ENCODE measurements at regions not wholly inside any gene's neighbourhood (a gene's known extent, or its start where the extent isn't known, plus 50 kb on each side); places are given as distances from the start of the nearest gene placed in this dataset.

- DNase-seq = no peak
Observed at GRCh38 chr4:116397714-116398113, 687.7 kb downstream of the TRAM1L1 start.

GRCh38 chr4:116397291-116397690 lies 688.1 kb downstream of the TRAM1L1 start:
- DNase-seq = no peak

GRCh38 chr4:116395408-116395807 lies 690.0 kb downstream of the TRAM1L1 start:
- no peak for DNase-seq

- DNase-seq = no peak
Observed at GRCh38 chr4:116391020-116391419, 694.4 kb downstream of the TRAM1L1 start.

DNA sequence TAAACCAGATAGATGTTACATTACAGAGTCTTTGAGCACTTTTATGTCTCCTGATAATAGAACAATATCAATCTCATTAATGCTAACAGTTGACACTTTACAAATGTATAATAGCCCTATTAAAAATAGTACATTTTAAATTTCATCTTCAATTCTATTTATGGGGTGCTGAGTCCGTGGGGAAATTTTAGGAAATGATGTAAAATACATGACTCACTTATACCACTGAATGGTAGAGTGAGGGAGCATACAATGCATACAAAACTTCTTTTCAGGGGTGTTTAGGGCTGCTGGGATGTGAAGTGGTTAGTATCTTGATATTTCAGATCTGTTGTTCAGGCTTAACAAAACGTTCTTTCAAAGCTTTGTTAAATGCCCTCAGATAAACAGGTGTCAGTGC lies 696.2 kb downstream of the TRAM1L1 start:
- no peak for DNase-seq

GRCh38 chr4:116387937-116388474 lies 697.4 kb downstream of the TRAM1L1 start:
- DNase-seq = no peak

DNA sequence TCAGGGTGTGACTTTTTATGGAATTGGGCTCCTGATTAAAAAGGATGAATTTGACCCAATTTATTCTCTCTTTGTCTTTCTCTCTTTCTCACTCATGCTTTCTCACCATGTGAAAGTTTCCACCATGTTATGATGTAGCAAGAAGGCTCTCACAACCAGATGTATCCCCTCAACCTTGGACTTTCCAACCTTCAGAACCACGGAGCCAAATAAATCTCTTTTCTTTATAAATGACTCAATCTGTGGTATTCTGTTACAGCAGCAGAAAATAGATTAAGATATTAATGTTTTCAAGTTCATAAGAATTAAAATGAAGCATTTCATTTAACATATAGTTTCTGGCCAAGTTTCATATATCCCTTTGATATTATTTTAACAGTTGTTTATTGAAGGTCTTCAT lies 698.5 kb downstream of the TRAM1L1 start:
- no peak for DNase-seq

DNA sequence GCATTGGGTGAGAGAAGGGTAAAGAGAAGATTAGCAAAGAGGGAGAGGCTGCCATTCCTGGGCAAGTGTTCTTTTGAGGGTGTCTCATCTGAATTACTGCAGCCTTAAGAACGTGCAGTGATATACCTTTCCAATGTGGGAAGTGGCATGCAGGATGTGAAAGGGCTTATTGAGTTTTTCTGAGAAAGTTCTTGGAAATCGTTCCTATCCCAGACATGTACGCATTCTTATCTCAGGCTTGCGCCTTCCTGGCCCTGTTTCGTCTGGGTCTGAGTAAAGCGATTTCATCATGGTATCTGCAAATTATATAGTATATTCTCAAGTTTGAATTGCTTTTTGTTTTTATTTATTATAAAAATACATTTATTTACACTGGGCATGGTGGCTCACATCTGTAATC lies 699.8 kb downstream of the TRAM1L1 start:
- no peak for DNase-seq

DNA sequence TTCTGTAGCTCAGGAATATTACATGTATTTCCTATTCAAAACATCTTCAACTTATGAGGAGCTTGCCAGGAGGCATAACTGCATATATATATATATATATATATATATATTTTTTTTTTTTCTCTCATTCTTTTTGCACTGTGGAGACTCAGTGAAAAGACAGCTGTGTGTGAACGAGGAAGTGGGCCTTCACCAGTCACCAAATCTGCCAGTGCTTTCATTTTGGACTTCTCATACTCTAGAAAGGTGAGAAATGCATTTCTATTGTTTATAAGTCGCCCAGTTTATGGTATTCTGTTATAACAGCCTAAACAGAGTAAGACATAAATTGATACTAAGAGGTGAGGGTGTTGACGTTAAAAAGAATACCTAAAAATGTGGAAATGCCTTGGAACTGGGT lies 710.6 kb downstream of the TRAM1L1 start:
- no peak for DNase-seq

DNA sequence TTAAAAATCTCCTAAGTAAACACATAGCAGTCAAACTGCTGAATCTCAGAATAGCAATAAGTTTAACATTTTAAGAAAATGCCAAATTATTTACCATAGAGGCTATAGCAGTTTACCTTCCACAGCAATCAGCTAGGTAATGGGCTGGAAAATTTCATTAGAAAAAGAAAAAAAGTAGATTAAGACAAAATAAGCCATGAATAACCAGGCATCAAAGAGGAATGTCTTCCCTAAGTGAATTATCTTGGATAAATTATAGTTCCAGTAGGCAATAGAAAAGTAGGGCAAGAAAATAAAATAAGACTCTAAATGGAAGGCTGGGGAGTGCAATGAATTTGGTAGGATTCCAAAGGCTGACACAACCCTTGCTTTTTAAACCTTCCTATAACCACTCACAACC lies 722.8 kb downstream of the TRAM1L1 start:
- DNase-seq = no peak

DNA sequence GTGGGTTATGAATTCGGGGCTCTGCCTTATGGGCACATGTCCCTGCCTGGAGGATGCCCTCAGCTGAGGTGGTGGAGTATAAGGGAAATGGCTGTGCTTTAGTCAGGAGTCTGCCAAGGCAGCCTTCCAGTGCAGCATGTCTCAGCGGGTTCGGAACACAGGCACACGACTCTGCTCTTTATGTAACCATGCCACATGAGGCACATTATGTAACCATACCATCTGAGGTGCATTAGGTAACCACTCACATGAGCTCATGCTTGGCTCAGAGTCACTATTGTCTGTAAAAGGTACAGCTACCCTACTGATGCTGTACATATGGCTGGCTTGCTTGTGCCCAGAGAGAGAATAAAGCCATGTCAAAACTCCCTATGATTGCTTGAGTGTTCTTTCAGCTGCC lies 723.6 kb downstream of the TRAM1L1 start:
- peak; percentile 23 for DNase-seq

GRCh38 chr4:116358633-116359222 lies 726.6 kb downstream of the TRAM1L1 start:
- no peak for DNase-seq

GRCh38 chr4:116357758-116358157 lies 727.6 kb downstream of the TRAM1L1 start:
- peak; percentile 33 for DNase-seq

- no peak for DNase-seq
Observed at GRCh38 chr4:116346750-116347149, 738.6 kb downstream of the TRAM1L1 start.

DNA sequence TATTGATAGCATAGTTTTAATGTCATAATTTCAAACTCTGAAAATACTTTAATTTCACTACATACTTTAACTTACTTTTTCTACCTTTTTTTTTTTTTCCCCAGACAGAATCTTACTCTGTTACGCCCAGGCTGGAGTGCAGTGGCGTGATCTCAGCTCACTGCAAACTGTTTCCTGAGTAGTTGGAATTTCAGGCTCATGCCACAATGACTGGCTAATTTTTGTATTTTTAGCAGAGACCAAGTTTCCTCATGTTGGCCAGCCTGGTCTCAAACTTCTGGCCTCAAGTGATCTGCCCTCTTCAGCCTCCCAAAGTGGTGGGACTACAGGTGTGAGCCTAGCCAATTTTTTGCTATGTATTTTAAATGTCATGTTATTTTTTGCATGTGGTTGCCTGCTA lies 741.6 kb downstream of the TRAM1L1 start:
- no peak for DNase-seq

DNA sequence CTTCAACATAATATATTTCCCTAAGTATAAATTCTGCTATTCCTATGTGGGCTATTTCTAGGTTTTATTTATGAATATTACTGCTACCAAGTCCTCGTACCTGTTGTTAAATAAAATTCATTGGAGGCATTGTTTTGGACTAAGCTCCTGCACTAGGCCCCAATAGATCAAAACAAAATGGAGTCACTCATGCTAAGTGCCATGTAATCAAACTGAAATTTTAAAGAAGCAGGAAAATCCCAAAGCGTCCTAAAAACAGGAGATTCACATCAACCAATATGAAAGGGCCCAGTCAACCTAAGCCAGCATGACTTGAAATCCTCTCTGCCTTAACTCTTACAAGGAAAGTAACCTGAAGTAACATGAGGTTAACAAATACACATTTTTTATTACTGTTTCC lies 743.2 kb downstream of the TRAM1L1 start:
- DNase-seq = no peak

- DNase-seq = no peak
Observed at GRCh38 chr4:116332508-116332907, 752.9 kb downstream of the TRAM1L1 start.

- no peak for DNase-seq
Observed at GRCh38 chr4:116328261-116328860, 757.0 kb downstream of the TRAM1L1 start.

GRCh38 chr4:116323606-116324005 lies 761.8 kb downstream of the TRAM1L1 start:
- DNase-seq = no peak

GRCh38 chr4:116321471-116321870 lies 763.9 kb downstream of the TRAM1L1 start:
- no peak for DNase-seq

DNA sequence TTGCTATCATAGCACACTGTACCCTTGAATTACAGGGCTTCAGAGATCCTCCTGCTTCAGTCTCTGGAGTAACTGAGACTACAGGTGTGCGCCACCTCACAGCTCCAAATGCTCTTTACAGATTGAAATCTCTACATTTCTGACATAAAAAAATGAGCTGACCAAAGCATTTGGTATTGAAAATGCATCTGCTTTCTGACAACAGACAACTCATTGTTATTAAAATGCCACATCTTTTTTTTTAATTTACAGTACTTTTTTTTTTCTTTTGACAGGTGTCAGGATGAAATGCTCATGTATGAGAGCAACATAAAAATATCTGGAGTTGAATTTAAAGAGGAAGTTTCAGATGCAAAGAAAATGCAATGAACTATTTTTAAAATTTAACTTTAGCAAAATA lies 764.5 kb downstream of the TRAM1L1 start:
- no peak for DNase-seq

DNA sequence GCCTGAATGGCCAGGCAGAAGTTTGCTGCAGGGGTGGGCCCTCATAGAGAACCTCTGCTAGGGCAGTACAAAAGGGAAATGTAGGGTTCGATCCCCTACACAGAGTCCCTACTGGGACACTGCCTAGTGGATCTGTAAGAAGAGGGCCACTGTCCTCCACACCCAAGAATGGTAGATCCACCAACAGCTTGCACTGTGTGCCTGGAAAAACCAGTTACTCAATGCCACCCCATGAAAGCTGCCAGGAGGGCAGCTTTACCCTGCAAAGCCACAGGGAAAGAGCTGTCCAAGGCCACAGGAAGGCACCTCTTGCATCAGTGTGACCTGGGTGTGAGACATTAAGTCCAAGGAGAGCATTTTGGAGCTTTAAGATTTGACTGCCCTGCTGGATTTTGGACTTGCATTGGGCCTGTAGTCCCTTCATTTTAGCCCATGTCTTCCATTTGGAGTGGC lies 781.6 kb downstream of the TRAM1L1 start:
- no peak for DNase-seq

DNA sequence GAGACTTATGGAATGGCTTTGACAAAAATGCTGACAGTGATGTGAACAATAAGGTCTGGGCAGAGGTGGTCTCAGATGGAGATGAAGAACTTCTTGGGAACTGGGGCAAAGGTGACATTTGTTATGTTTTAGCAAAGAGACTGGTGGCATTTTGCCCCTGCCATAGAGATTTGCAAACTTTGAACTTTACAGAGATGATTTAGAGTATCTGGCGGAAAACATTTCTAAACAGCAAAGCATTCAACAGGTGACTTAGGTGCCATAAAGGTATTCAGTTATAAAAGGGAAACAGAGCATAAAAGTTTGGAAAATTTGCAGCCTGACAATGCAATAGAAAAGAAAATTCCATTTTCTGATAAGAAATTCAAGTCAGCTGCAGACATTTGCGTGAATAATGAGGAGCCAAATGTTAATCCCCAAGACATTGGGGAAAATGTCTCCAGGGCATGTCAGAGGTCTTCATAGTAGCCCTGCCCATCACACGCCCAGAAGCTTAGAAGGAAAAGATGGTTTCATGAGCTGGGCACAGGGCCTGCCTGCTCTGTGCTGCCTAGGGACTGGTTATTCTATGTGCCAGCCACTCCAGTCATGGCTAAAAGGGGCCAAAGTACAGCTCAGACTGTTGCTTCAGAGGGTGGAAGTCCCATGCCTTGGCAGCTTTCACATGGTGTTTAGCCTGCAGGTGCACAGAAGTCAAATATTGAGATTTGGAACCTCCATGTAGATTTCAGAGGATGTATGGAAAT lies 782.2 kb downstream of the TRAM1L1 start:
- no peak for DNase-seq

- DNase-seq = no peak
Observed at GRCh38 chr4:116275006-116275405, 810.4 kb downstream of the TRAM1L1 start.
